ENCODE measurements at regions not wholly inside any gene's neighbourhood (a gene's known extent, or its start where the extent isn't known, plus 50 kb on each side); places are given as distances from the start of the nearest gene placed in this dataset.

GRCh38 chr3:150096700-150097587 is 126.2 kb upstream of the PFN2 start:
- TF ChIP-seq, protein P1, sequence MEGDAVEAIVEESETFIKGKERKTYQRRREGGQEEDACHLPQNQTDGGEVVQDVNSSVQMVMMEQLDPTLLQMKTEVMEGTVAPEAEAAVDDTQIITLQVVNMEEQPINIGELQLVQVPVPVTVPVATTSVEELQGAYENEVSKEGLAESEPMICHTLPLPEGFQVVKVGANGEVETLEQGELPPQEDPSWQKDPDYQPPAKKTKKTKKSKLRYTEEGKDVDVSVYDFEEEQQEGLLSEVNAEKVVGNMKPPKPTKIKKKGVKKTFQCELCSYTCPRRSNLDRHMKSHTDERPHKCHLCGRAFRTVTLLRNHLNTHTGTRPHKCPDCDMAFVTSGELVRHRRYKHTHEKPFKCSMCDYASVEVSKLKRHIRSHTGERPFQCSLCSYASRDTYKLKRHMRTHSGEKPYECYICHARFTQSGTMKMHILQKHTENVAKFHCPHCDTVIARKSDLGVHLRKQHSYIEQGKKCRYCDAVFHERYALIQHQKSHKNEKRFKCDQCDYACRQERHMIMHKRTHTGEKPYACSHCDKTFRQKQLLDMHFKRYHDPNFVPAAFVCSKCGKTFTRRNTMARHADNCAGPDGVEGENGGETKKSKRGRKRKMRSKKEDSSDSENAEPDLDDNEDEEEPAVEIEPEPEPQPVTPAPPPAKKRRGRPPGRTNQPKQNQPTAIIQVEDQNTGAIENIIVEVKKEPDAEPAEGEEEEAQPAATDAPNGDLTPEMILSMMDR (IDR thresholded peaks at IDR 0.05 in 2 of 3, conservative IDR thresholded peaks at IDR 0.05 in 1 of 3; ENCODE audit: borderline replicate concordance in 1 of 3, insufficient read depth in 1 of 3, low read depth in 2 of 3, low read length in 2 of 3) = no peak
- TF ChIP-seq ZNF274 (IDR thresholded peaks at IDR 0.05; ENCODE audit: low read depth, low read length) = no peak
- no peak for TF ChIP-seq EZH2phosphoT487 (IDR thresholded peaks at IDR 0.05; ENCODE audit: borderline replicate concordance)
- no peak for TF ChIP-seq SIN3A (IDR thresholded peaks at IDR 0.05; ENCODE audit: low read depth)
- no peak for TF ChIP-seq POLR2A (IDR thresholded peaks at IDR 0.05; ENCODE audit: borderline replicate concordance, extremely low read depth, insufficient read depth, insufficient read length)
- TF ChIP-seq RAD21 (IDR thresholded peaks at IDR 0.05; ENCODE audit: low read depth) = no peak
- no peak for TF ChIP-seq JUND (IDR thresholded peaks at IDR 0.05)
- no peak for TF ChIP-seq TCF7L2 (IDR thresholded peaks at IDR 0.05; ENCODE audit: borderline replicate concordance, extremely low read depth, insufficient read depth, insufficient read length)

Measured in HCT116 (cell line).